ENCODE measurements at regions not wholly inside any gene's neighbourhood (a gene's known extent, or its start where the extent isn't known, plus 50 kb on each side); places are given as distances from the start of the nearest gene placed in this dataset.
A peak's percentile ranks its signal among the peaks of the same experiment; 100 is the strongest.

DNA sequence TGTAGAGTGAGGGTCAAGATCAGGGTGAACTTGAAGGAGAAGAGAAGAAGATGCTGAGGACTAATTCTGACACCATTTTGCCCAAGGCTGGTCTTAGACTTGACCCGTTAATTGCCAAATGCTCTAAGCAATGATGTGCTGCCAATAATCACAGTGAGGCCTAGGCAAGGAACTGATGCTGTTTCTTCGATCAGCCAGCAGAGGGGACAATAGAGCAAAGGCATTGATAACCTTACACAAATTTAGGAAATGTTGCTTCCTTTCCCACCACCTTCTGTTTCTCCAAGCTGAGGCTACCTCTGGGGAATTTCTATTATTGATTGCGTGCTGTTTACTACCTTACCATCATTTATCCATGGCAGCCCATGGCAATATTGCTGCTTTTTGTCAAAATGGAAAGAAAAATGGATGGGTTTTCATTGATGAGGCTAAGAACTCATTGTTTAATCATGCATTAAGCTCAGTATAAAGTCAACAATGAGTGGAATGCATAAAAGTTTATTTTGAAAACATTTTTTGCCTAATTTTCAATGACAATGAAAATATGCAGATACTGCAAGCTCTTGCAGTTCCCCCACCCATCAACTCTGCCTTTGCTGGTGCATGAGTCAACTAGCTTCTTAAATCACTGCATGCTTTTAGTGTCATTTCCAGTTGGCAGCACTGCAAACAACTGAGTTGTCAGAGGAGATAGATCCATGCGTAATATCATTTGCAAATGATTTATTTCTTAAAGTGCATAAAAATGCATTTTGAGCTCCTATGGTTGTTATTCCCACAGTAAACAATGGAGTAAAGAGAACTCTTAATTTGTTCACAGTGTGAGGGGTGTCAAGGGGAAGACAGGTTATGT is 116.4 kb upstream of the NYAP2 start:
- TF ChIP-seq, protein P1, sequence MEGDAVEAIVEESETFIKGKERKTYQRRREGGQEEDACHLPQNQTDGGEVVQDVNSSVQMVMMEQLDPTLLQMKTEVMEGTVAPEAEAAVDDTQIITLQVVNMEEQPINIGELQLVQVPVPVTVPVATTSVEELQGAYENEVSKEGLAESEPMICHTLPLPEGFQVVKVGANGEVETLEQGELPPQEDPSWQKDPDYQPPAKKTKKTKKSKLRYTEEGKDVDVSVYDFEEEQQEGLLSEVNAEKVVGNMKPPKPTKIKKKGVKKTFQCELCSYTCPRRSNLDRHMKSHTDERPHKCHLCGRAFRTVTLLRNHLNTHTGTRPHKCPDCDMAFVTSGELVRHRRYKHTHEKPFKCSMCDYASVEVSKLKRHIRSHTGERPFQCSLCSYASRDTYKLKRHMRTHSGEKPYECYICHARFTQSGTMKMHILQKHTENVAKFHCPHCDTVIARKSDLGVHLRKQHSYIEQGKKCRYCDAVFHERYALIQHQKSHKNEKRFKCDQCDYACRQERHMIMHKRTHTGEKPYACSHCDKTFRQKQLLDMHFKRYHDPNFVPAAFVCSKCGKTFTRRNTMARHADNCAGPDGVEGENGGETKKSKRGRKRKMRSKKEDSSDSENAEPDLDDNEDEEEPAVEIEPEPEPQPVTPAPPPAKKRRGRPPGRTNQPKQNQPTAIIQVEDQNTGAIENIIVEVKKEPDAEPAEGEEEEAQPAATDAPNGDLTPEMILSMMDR (IDR thresholded peaks at IDR 0.05) = peak; percentile 86
- no peak for TF ChIP-seq ZFX (IDR thresholded peaks at IDR 0.05; ENCODE audit: borderline replicate concordance)

Measured in 22Rv1 (cell line).